ENCODE measurements at regions not wholly inside any gene's neighbourhood (a gene's known extent, or its start where the extent isn't known, plus 50 kb on each side); places are given as distances from the start of the nearest gene placed in this dataset.

DNA sequence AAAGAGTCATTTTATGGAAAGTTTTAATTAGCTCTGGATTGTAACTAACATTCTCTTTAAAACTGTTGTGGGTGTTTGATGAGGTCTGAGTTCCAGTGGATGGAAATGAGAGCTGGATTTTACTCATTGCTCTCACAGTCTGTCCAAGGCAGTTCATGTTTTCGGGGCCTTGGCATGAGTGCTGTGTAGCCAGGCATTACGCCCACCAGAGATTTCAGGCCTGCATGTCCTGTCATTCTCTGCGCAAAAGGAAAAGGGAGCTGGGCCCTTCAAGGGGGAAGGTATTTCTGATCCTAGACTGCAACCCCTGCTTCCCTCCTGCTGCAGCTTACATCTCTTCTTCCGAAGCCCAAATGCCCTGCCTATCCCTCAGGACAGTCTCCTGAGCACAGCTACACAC, 499.6 kb upstream of the TRPC7 start:
- no peak overlapping the region for H3K27ac ChIP-seq (ENCODE audit: low read length)
- peaks cover 11 to 12% of the 10 kb centered on the region in 2 donors for H3K9me3 Mint-ChIP-seq
- H3K9me3 ChIP-seq (ENCODE audit: control insufficient read depth, insufficient read depth, low read length): no peaks in the 10 kb centered on the region

DNA sequence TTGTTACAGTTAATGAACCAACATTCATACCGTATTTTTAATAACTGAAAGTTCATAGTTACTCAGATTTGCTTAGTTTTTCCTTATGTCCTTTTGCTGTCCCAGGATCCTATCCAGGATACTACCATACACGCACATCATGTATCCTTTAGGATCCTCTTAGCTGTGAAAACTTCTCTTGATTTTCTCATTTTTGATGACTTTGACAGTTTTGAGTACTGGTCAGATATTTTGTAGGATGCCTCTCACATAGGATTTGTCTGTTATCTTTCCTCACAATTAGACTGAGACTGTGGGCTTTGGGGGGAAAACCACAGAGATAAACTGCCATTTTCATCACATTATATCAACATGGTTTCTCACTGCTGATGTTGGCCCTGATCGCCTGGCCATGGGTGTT, 491.3 kb upstream of the TRPC7 start:
- Mint-ChIP-seq H3K4me1 (no peaks in the 10 kb centered on the region), H3K36me3 (no peaks in the 10 kb centered on the region), H3K27ac (no peak overlapping the region), H3K27me3 (ENCODE audit: low read depth in 2 of 2) (no peaks in the 10 kb centered on the region), H3K4me3 (no peak overlapping the region), H3K9me3 (peaks cover 5 to 8% of the 10 kb centered on the region in 2 donors)
- Histone ChIP-seq H3K9me3 (ENCODE audit: control insufficient read depth, insufficient read depth, low read length) (peaks cover 3% of the 10 kb centered on the region), H3K4me3 (ENCODE audit: low read length) (no peak overlapping the region), H3K36me3 (ENCODE audit: control insufficient read depth, insufficient read depth, low read length) (no peaks in the 10 kb centered on the region), H3K4me1 (ENCODE audit: control insufficient read depth, insufficient read depth, low read length) (no peaks in the 10 kb centered on the region), H3K27me3 (ENCODE audit: control insufficient read depth, insufficient read depth, low read length) (no peaks in the 10 kb centered on the region), H3K27ac (ENCODE audit: low read length) (no peak overlapping the region)
- 98% methylated on average over 3 of the region's 3 CpGs for WGBS (ENCODE audit: insufficient coverage)
- intact Hi-C loops (cut with micrococcal nuclease): no loop called here
- ATAC-seq (no peak), DNase-seq (no peak)
- TF ChIP-seq, protein P1, sequence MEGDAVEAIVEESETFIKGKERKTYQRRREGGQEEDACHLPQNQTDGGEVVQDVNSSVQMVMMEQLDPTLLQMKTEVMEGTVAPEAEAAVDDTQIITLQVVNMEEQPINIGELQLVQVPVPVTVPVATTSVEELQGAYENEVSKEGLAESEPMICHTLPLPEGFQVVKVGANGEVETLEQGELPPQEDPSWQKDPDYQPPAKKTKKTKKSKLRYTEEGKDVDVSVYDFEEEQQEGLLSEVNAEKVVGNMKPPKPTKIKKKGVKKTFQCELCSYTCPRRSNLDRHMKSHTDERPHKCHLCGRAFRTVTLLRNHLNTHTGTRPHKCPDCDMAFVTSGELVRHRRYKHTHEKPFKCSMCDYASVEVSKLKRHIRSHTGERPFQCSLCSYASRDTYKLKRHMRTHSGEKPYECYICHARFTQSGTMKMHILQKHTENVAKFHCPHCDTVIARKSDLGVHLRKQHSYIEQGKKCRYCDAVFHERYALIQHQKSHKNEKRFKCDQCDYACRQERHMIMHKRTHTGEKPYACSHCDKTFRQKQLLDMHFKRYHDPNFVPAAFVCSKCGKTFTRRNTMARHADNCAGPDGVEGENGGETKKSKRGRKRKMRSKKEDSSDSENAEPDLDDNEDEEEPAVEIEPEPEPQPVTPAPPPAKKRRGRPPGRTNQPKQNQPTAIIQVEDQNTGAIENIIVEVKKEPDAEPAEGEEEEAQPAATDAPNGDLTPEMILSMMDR (IDR thresholded peaks at IDR 0.05): no peak

More for the DNA sequence above, 499.6 kb upstream of the TRPC7 start:
- no peak overlapping the region for H3K4me3 ChIP-seq (ENCODE audit: low read length)
- no peaks in the 10 kb centered on the region for H3K4me1 Mint-ChIP-seq
- H3K27me3 ChIP-seq (ENCODE audit: control insufficient read depth, insufficient read depth, low read length): no peaks in the 10 kb centered on the region
- no peaks in the 10 kb centered on the region for H3K36me3 ChIP-seq (ENCODE audit: control insufficient read depth, insufficient read depth, low read length)
- no peak overlapping the region for H3K4me3 Mint-ChIP-seq
- TF ChIP-seq, protein P1 (IDR thresholded peaks at IDR 0.05): no peak
- H3K27ac Mint-ChIP-seq: no peak overlapping the region
- no peaks in the 10 kb centered on the region for H3K36me3 Mint-ChIP-seq
- no peaks in the 10 kb centered on the region for H3K27me3 Mint-ChIP-seq (ENCODE audit: low read depth in 2 of 2)
- DNase-seq (no peak), ATAC-seq (no peak)
- H3K4me1 ChIP-seq (ENCODE audit: control insufficient read depth, insufficient read depth, low read length): no peaks in the 10 kb centered on the region
- intact Hi-C loops (cut with micrococcal nuclease): no loop called here
- 87% methylated on average over 4 of the region's 4 CpGs for WGBS (ENCODE audit: insufficient coverage)

DNA sequence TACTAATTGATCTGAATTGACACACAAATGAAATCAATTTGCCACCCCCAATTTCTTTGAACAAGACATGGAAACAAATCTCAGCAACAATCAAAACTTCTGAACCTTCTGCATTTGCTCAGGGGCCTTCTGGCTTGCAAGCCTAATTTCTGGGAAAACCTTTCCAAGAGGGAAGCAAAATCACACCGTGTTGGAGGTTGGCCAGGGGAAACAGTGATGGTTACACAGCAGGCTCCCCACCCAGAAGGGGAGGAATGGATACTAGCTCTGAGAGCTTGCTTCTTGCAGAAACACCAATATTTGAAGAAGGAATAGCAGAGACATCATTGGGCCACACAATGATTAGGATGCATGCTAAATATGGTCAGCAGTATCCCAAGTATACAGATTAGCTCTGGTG, 488.6 kb upstream of the TRPC7 start:
- H3K9me3 ChIP-seq (ENCODE audit: control insufficient read depth, insufficient read depth, low read length): peaks cover 3% of the 10 kb centered on the region
- no peaks in the 10 kb centered on the region for H3K27me3 Mint-ChIP-seq (ENCODE audit: low read depth in 2 of 2)
- WGBS (ENCODE audit: insufficient coverage): 80% methylated on average over 1 of the region's 1 CpG
- no peak for DNase-seq
- H3K9me3 Mint-ChIP-seq: peaks cover 12 to 23% of the 10 kb centered on the region in 2 donors
- no peaks in the 10 kb centered on the region for H3K36me3 Mint-ChIP-seq
- H3K27ac Mint-ChIP-seq: no peak overlapping the region
- TF ChIP-seq, protein P1 (IDR thresholded peaks at IDR 0.05): no peak
- no peaks in the 10 kb centered on the region for H3K27me3 ChIP-seq (ENCODE audit: control insufficient read depth, insufficient read depth, low read length)
- H3K4me1 Mint-ChIP-seq: no peaks in the 10 kb centered on the region
- no peak overlapping the region for H3K4me3 ChIP-seq (ENCODE audit: low read length)
- no peaks in the 10 kb centered on the region for H3K4me1 ChIP-seq (ENCODE audit: control insufficient read depth, insufficient read depth, low read length)
- intact Hi-C loops (cut with micrococcal nuclease): no loop called here
- H3K36me3 ChIP-seq (ENCODE audit: control insufficient read depth, insufficient read depth, low read length): no peaks in the 10 kb centered on the region
- H3K27ac ChIP-seq (ENCODE audit: low read length): no peak overlapping the region
- no peak for ATAC-seq
- no peak overlapping the region for H3K4me3 Mint-ChIP-seq

DNA sequence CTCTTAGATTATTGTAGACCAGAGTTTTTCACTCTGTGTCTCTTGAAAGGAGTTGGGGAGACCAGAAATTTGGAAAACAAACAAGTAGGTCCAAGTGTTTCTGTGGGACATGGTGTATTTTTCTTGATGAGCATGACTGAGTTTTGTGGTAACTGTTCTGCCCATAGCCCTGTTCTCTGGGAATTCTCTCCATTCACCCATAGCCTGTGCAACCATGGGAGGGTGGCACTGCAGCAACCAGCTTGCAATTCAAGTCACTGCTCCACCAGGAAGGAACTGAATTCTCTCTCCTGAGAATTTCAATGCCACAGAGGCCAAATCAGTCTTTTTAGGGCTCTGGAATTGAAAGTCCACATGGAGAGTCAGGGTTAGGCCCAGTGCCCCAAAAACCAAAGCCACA, 475.3 kb upstream of the TRPC7 start:
- Mint-ChIP-seq H3K4me1 (no peaks in the 10 kb centered on the region), H3K4me3 (no peak overlapping the region), H3K27me3 (ENCODE audit: low read depth in 2 of 2) (no peaks in the 10 kb centered on the region), H3K36me3 (no peaks in the 10 kb centered on the region), H3K27ac (no peak overlapping the region), H3K9me3 (peaks cover 5 to 6% of the 10 kb centered on the region in 2 donors)
- no peaks in the 10 kb centered on the region for H3K27me3 ChIP-seq (ENCODE audit: control insufficient read depth, insufficient read depth, low read length)
- intact Hi-C loops (cut with micrococcal nuclease): no loop called here
- H3K4me1 ChIP-seq (ENCODE audit: control insufficient read depth, insufficient read depth, low read length): no peaks in the 10 kb centered on the region
- ATAC-seq: no peak
- H3K4me3 ChIP-seq (ENCODE audit: low read length): no peak overlapping the region
- TF ChIP-seq, protein P1 (IDR thresholded peaks at IDR 0.05): no peak
- H3K9me3 ChIP-seq (ENCODE audit: control insufficient read depth, insufficient read depth, low read length): no peaks in the 10 kb centered on the region
- H3K36me3 ChIP-seq (ENCODE audit: control insufficient read depth, insufficient read depth, low read length): no peaks in the 10 kb centered on the region
- DNase-seq: no peak
- no peak overlapping the region for H3K27ac ChIP-seq (ENCODE audit: low read length)

Data from natural killer cell (primary cell).